Sigmoid colon (tissue), 6 donors: ENCODE measurements at regions not wholly inside any gene's neighbourhood (a gene's known extent, or its start where the extent isn't known, plus 50 kb on each side); places are given as distances from the start of the nearest gene placed in this dataset.

Experiments
- DNase-seq: peaks from one replicate; pipeline ENCODE4 v3.0.0-alpha.2; 2019
- H3K27ac ChIP-seq, 4 donors: fragments of 200-600 bp; sonication (generic); one replicate each; pipeline ENCODE4 v1.5.1; 2016 to 2019; ENCODE audit warnings: mild to moderate bottlenecking in 1 of 4
- H3K27me3 ChIP-seq, 3 donors: fragments of 200-600 bp; sonication (generic); one replicate each; pipeline ENCODE4 v1.5.1; 2019; ENCODE audit warnings: mild to moderate bottlenecking in 1 of 3
- H3K36me3 ChIP-seq, 4 donors: fragments of 200-600 bp; sonication (generic); one replicate each; pipeline ENCODE4 v1.5.1; 2016 to 2019
- H3K4me1 ChIP-seq, 4 donors: fragments of 200-600 bp; sonication (generic); one replicate each; pipeline ENCODE4 v1.5.1; 2017 to 2019
- H3K4me3 ChIP-seq, 4 donors: fragments of 200-600 bp; sonication (generic); one replicate each; pipeline ENCODE4 v1.5.1; 2017 to 2019; ENCODE audit warnings: mild to moderate bottlenecking in 2 of 4, moderate library complexity in 1 of 4
- H3K9me3 ChIP-seq, 4 donors: fragments of 200-600 bp in 3 of 4; sonication (generic) in 3 of 4; one replicate each; pipeline versions ENCODE4 v1.5.1 to v1.6.1; 2013 to 2019
- CTCF ChIP-seq, 4 experiments: fragments of 450-650 bp in 3 of 4; fragments of 200-600 bp in 1 of 4; IDR thresholded peaks; one replicate each; pipeline ENCODE4 v1.5.1; 2016 to 2019; ENCODE audit warnings: antibody characterized with exemption in 4 of 4, mild to moderate bottlenecking in 3 of 4, moderate library complexity in 2 of 4
- EP300 ChIP-seq, 4 donors: sonication (generic); formaldehyde crosslinking; IDR thresholded peaks; one replicate each; pipeline ENCODE4 v1.6.1; 2017; ENCODE audit warnings: antibody characterized with exemption in 4 of 4
- POLR2A ChIP-seq, 2 donors: fragments of 450-650 bp; IDR thresholded peaks; one replicate each; pipeline ENCODE4 v1.6.1; 2016; ENCODE audit warnings: antibody characterized with exemption in 2 of 2, mild to moderate bottlenecking in 2 of 2, moderate library complexity in 2 of 2
- POLR2AphosphoS5 ChIP-seq, 4 donors: sonication (generic); formaldehyde crosslinking; IDR thresholded peaks; one replicate each; pipeline ENCODE4 v1.6.1; 2017; ENCODE audit warnings: antibody characterized with exemption in 4 of 4
- WGBS, 2 donors: extraction: QIAGEN DNeasy Blood & Tissue Kit; methylation state at CpG; one replicate each; pipeline ENCODE4 v1.1.7; 2013; 5-methylcytosine and 5-hydroxymethylcytosine counted together
- intact Hi-C: fragments of 100-400 bp; cut with DNase I; formaldehyde crosslinking; loops from one replicate; pipeline ENCODE4 v1.15.1; 2023
- donor health status: healthy with polysubstance abuse.
- donor health status: healthy.

- Histone ChIP-seq H3K4me3 (no peak overlapping the region), H3K27me3 (peaks cover 0 to 5% (median 0%) of the 10 kb centered on the region in 3 donors), H3K9me3 (no peaks in the 10 kb centered on the region), H3K36me3 (no peaks in the 10 kb centered on the region), H3K4me1 (no peaks in the 10 kb centered on the region), H3K27ac (no peak overlapping the region)
- TF ChIP-seq POLR2A (IDR thresholded peaks at IDR 0.05) (no peak), CTCF (IDR thresholded peaks at IDR 0.05) (no peak)
- DNase-seq: no peak
- intact Hi-C loops: no loop called here
- 75 to 81% methylated on average over 3 of the region's 3 CpGs for WGBS, 2 donors
Observed at GRCh38 chr10:120367341-120367740, 89.7 kb upstream of the PLPP4 start.

GRCh38 chr10:120368338-120368737, 88.7 kb upstream of the PLPP4 start:
- no peaks in the 10 kb centered on the region for H3K9me3 ChIP-seq
- no peaks in the 10 kb centered on the region for H3K36me3 ChIP-seq
- 84 to 87% methylated on average over 7 of the region's 7 CpGs for WGBS, 2 donors
- H3K4me3 ChIP-seq: no peak overlapping the region
- no peaks in the 10 kb centered on the region for H3K4me1 ChIP-seq
- no peak for DNase-seq
- H3K27ac ChIP-seq: no peak overlapping the region
- TF ChIP-seq CTCF (IDR thresholded peaks at IDR 0.05) (no peak), POLR2AphosphoS5 (IDR thresholded peaks at IDR 0.05) (no peak), EP300 (IDR thresholded peaks at IDR 0.05) (no peak), POLR2A (IDR thresholded peaks at IDR 0.05) (no peak)
- intact Hi-C loops: no loop called here
- peaks cover 0 to 5% (median 0%) of the 10 kb centered on the region in 3 donors for H3K27me3 ChIP-seq

GRCh38 chr10:120368927-120369326, 88.1 kb upstream of the PLPP4 start:
- no peak for TF ChIP-seq POLR2AphosphoS5 (IDR thresholded peaks at IDR 0.05)
- TF ChIP-seq POLR2A (IDR thresholded peaks at IDR 0.05): no peak
- no peak for TF ChIP-seq EP300 (IDR thresholded peaks at IDR 0.05)
- TF ChIP-seq CTCF (IDR thresholded peaks at IDR 0.05): no peak
- Histone ChIP-seq H3K27ac (no peak overlapping the region), H3K27me3 (peaks cover 0 to 5% (median 0%) of the 10 kb centered on the region in 3 donors), H3K4me1 (no peaks in the 10 kb centered on the region), H3K4me3 (no peak overlapping the region), H3K9me3 (no peaks in the 10 kb centered on the region), H3K36me3 (no peaks in the 10 kb centered on the region)
- WGBS, 2 donors: 47 to 69% methylated on average over 5 of the region's 5 CpGs
- no peak for DNase-seq
- intact Hi-C loops: no loop called here

GRCh38 chr10:120369856-120370276, 87.2 kb upstream of the PLPP4 start:
- H3K4me1 ChIP-seq: no peaks in the 10 kb centered on the region
- 50 to 55% methylated on average over 2 of the region's 2 CpGs for WGBS, 2 donors
- H3K27me3 ChIP-seq: peaks cover 0 to 5% (median 0%) of the 10 kb centered on the region in 3 donors
- DNase-seq: no peak
- intact Hi-C loops: no loop called here
- TF ChIP-seq CTCF (IDR thresholded peaks at IDR 0.05) (no peak), POLR2AphosphoS5 (IDR thresholded peaks at IDR 0.05) (no peak)
- H3K36me3 ChIP-seq: no peaks in the 10 kb centered on the region
- no peak overlapping the region for H3K27ac ChIP-seq
- H3K4me3 ChIP-seq: no peak overlapping the region
- H3K9me3 ChIP-seq: no peaks in the 10 kb centered on the region

- DNase-seq: no peak
- no peak overlapping the region for H3K4me3 ChIP-seq
- 82 to 83% methylated on average over 4 of the region's 4 CpGs for WGBS, 2 donors
- H3K9me3 ChIP-seq: no peaks in the 10 kb centered on the region
- TF ChIP-seq POLR2A (IDR thresholded peaks at IDR 0.05) (no peak), EP300 (IDR thresholded peaks at IDR 0.05) (no peak), CTCF (IDR thresholded peaks at IDR 0.05) (no peak), POLR2AphosphoS5 (IDR thresholded peaks at IDR 0.05) (no peak)
- H3K36me3 ChIP-seq: no peaks in the 10 kb centered on the region
- no peak overlapping the region for H3K27ac ChIP-seq
- H3K27me3 ChIP-seq: peaks cover 0 to 5% (median 0%) of the 10 kb centered on the region in 3 donors
- H3K4me1 ChIP-seq: no peaks in the 10 kb centered on the region
- intact Hi-C loops: no loop called here
Observed at GRCh38 chr10:120371856-120372255, 85.2 kb upstream of the PLPP4 start.
